ENCODE measurements at regions not wholly inside any gene's neighbourhood (a gene's known extent, or its start where the extent isn't known, plus 50 kb on each side); places are given as distances from the start of the nearest gene placed in this dataset.

GRCh38 chr11:19327280-19327679, 86.5 kb upstream of the E2F8 start (continued):
- TF ChIP-seq ARID3A (IDR thresholded peaks at IDR 0.05; ENCODE audit: borderline replicate concordance, low read depth, low read length) (no peak), HMG20A (CRISPR knock-in tag; conservative IDR thresholded peaks at IDR 0.05) (no peak), SOX6 (IDR thresholded peaks at IDR 0.05) (no peak), RUNX1 (IDR thresholded peaks at IDR 0.05; ENCODE audit: low read depth) (no peak), E2F8 (IDR thresholded peaks at IDR 0.05; ENCODE audit: low read depth, partially characterized antibody) (no peak), YY1 (IDR thresholded peaks at IDR 0.05; ENCODE audit: borderline replicate concordance in 1 of 3, control insufficient read depth in 1 of 3, extremely low read depth in 1 of 3, insufficient read depth in 3 of 3, insufficient read length in 1 of 3, insufficient replicate concordance in 2 of 3, low read depth in 1 of 3, low read length in 2 of 3) (no peak), ZBTB40 (IDR thresholded peaks at IDR 0.05) (no peak), ZBTB40 (CRISPR knock-in tag; IDR thresholded peaks at IDR 0.05) (no peak), E2F6 (IDR thresholded peaks at IDR 0.05; ENCODE audit: borderline replicate concordance in 1 of 2, extremely low read depth in 1 of 2, insufficient read depth in 1 of 2, insufficient read length in 1 of 2, low read depth in 1 of 2, low read length in 1 of 2, poor library complexity in 1 of 2, severe bottlenecking in 1 of 2) (no peak), ARNT (IDR thresholded peaks at IDR 0.05) (no peak), HDAC3 (IDR thresholded peaks at IDR 0.05; ENCODE audit: borderline replicate concordance, partially characterized antibody) (no peak), CHD4 (IDR thresholded peaks at IDR 0.05; ENCODE audit: insufficient read depth, insufficient replicate concordance, low read depth, low read length, poor library complexity, severe bottlenecking) (no peak)
